Suprapubic skin (tissue), 4 donors: ENCODE measurements at regions not wholly inside any gene's neighbourhood (a gene's known extent, or its start where the extent isn't known, plus 50 kb on each side); places are given as distances from the start of the nearest gene placed in this dataset.

Experiments used
- CTCF ChIP-seq, 2 donors: fragments of 200-600 bp in 1 of 2; fragments of 450-650 bp in 1 of 2; sonication (generic) in 1 of 2; IDR thresholded peaks; one replicate each; pipeline ENCODE4 v1.5.1; 2016 to 2019; ENCODE audit warnings: antibody characterized with exemption in 2 of 2, mild to moderate bottlenecking in 1 of 2, moderate library complexity in 1 of 2
- POLR2A ChIP-seq, 2 donors: fragments of 450-650 bp; IDR thresholded peaks; one replicate each; pipeline ENCODE4 v1.6.1; 2017; ENCODE audit warnings: antibody characterized with exemption in 2 of 2, mild to moderate bottlenecking in 2 of 2, moderate library complexity in 2 of 2
- POLR2AphosphoS5 ChIP-seq, 3 donors: sonication (generic); formaldehyde crosslinking; IDR thresholded peaks; one replicate each; pipeline ENCODE4 v1.6.1; 2017; ENCODE audit warnings: antibody characterized with exemption in 3 of 3

GRCh38 chr4:26023203-26023972, 109.4 kb downstream of the SMIM20 start:
- TF ChIP-seq CTCF (IDR thresholded peaks at IDR 0.05), result no peak
- no peak for TF ChIP-seq POLR2AphosphoS5 (IDR thresholded peaks at IDR 0.05)
- no peak for TF ChIP-seq POLR2A (IDR thresholded peaks at IDR 0.05)
